ENCODE measurements at regions not wholly inside any gene's neighbourhood (a gene's known extent, or its start where the extent isn't known, plus 50 kb on each side); places are given as distances from the start of the nearest gene placed in this dataset.
"Not testable (repeated sequence)": the region's sequence is repeated elsewhere in the genome, so short reads cannot be mapped to it uniquely, and the experiment has no call there.

DNA sequence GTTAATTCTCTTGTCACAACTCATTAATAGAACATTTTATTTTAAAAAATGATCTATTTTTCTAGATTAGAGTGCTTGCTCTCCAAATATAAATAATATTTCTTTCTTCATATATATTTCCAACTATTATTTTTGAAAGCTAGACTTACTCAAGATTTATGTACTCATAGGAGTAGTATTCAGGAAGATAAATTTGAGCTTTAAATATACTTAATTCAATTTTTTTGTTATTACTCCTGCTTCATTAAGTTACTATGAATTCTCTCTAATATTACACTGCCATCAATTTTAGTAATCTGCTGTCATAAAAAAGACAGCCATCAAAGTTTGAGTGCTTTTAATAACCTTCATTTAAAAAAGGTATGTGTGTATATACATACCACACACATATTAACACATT, 161.9 kb upstream of the PCDH9 start:
- Histone ChIP-seq H3K9me3 (no peaks in the 10 kb centered on the region), H3K27ac (no peak overlapping the region), H3K4me1 (replicated peaks) (no peaks in the 10 kb centered on the region), H3K27me3 (replicated peaks; ENCODE audit: insufficient read depth) (no peaks in the 10 kb centered on the region), H3K4me3 (no peak overlapping the region), H3K36me3 (no peaks in the 10 kb centered on the region)
- intact Hi-C loops (cut with DNase I) = no loop called here
- DNase-seq (ENCODE audit: low spot score) = no peak
- no peak for TF ChIP-seq CTCF (IDR thresholded peaks at IDR 0.05)
- no peak for TF ChIP-seq POLR2A (IDR thresholded peaks at IDR 0.05)
- TF ChIP-seq POLR2AphosphoS5 (IDR thresholded peaks at IDR 0.05) = no peak

DNA sequence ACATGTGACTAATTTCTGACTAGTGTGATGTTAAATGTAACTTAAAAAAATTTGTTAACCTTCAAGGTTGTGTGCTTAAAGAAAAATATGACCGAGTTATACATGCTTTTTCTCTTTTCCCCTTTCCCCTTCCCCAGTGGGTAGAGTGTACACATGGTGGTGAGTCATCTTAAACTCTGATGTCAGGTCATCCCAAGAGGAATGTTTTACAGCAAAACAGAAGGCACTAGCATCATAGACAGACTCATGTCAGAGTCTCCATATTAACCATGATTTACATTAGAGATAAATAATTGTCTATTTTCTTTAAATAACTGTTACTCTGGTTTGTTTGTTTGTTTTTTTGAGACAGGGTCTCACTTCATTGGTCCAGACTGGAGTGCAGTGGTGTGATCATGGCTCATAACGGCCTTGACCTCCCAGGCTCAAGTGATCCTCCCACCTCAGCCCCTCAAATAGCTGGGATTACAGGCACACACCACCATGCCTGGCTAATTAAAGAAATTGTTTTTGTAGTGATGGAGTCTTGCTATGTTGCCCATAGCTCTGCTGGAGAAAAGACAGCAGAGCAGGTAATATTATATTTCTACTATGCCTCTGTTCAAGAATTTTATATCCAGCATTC, 160.4 kb upstream of the PCDH9 start:
- 75% methylated on average over 2 of the region's 2 CpGs for WGBS
- H3K4me3 ChIP-seq = no peak overlapping the region
- no peaks in the 10 kb centered on the region for H3K27me3 ChIP-seq (replicated peaks; ENCODE audit: insufficient read depth)
- TF ChIP-seq POLR2AphosphoS5 (IDR thresholded peaks at IDR 0.05) (no peak), POLR2A (IDR thresholded peaks at IDR 0.05) (no peak), CTCF (IDR thresholded peaks at IDR 0.05) (no peak)
- intact Hi-C loops (cut with DNase I) = no loop called here
- no peaks in the 10 kb centered on the region for H3K4me1 ChIP-seq (replicated peaks)
- no peak for DNase-seq (ENCODE audit: low spot score)
- H3K27ac ChIP-seq = no peak overlapping the region
- H3K36me3 ChIP-seq = no peaks in the 10 kb centered on the region
- no peaks in the 10 kb centered on the region for H3K9me3 ChIP-seq

DNA sequence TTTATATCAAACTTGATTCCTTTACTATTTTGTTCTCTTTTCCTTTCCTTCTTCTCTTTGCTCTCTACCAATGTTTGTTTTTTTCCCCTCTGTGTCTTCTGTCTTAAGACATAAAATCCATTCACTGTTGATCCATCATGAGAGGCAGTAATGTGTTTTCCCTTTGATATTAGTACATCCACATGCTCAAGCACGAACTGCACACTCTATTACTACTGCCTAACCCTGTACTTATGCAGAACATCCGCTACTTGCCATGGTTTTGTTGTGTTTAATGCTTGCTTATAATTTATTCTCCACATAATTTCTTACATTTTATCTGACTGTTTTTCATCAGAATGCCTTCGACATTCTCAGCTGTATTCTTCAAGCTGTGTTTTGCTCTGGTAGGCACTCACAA, 159.0 kb upstream of the PCDH9 start:
- TF ChIP-seq POLR2AphosphoS5 (IDR thresholded peaks at IDR 0.05) (no peak), CTCF (IDR thresholded peaks at IDR 0.05) (no peak), POLR2A (IDR thresholded peaks at IDR 0.05) (no peak)

DNA sequence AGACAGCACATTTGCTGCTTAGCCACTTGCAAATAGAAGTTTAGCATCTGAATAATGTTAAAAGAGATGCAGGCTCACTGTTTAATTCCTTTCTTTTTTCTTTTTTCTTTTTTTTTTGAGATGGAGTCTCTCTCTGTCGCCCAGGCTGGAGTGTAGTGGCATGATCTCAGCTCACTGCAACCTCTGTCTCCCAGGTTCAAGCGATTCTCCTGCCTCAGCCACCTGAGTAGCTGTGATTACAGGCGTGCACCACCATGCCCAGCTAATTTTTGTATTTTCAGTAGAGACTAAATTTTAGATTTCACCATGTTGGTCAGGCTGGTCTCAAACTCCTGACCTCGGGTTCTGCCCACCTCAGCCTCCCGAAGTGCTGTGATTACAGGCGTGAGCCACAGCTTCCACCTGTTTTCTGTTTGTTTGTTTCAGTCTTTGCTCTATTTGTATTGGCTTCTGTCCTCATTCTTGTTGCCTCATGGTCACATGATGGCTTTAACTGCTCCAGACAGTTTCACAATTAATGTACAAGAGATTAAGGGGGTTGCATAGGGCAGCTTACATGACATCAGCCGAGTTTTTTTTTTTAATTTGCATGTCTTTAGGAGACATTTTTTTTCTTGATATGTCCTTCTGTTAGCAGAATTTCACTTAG, 153.1 kb upstream of the PCDH9 start:
- WGBS = 66% methylated on average over 7 of the region's 7 CpGs
- H3K4me1 ChIP-seq (replicated peaks); DNase-seq (ENCODE audit: low spot score); H3K4me3 ChIP-seq; H3K36me3 ChIP-seq; H3K27ac ChIP-seq; intact Hi-C loops (cut with DNase I); H3K9me3 ChIP-seq; H3K27me3 ChIP-seq (replicated peaks; ENCODE audit: insufficient read depth): not testable (repeated sequence)

More for the DNA sequence above, 159.0 kb upstream of the PCDH9 start:
- no peaks in the 10 kb centered on the region for H3K9me3 ChIP-seq
- DNase-seq (ENCODE audit: low spot score) = no peak
- no peaks in the 10 kb centered on the region for H3K4me1 ChIP-seq (replicated peaks)
- no peak overlapping the region for H3K27ac ChIP-seq
- H3K4me3 ChIP-seq = no peak overlapping the region
- no peaks in the 10 kb centered on the region for H3K27me3 ChIP-seq (replicated peaks; ENCODE audit: insufficient read depth)
- 70% methylated on average over 3 of the region's 3 CpGs for WGBS
- intact Hi-C loops (cut with DNase I) = no loop called here
- H3K36me3 ChIP-seq = no peaks in the 10 kb centered on the region

GRCh38 chr13:67377919-67378318, 147.8 kb upstream of the PCDH9 start:
- Histone ChIP-seq H3K27ac (no peak overlapping the region), H3K36me3 (no peaks in the 10 kb centered on the region), H3K4me3 (no peak overlapping the region), H3K9me3 (no peaks in the 10 kb centered on the region), H3K27me3 (replicated peaks; ENCODE audit: insufficient read depth) (no peaks in the 10 kb centered on the region), H3K4me1 (replicated peaks) (no peaks in the 10 kb centered on the region)
- intact Hi-C loops (cut with DNase I) = no loop called here
- no peak for DNase-seq (ENCODE audit: low spot score)
- no peak for TF ChIP-seq POLR2AphosphoS5 (IDR thresholded peaks at IDR 0.05)
- TF ChIP-seq CTCF (IDR thresholded peaks at IDR 0.05) = no peak
- TF ChIP-seq POLR2A (IDR thresholded peaks at IDR 0.05) = no peak
- WGBS = 90% methylated on average over 1 of the region's 1 CpG
